ENCODE measurements at regions not wholly inside any gene's neighbourhood (a gene's known extent, or its start where the extent isn't known, plus 50 kb on each side); places are given as distances from the start of the nearest gene placed in this dataset.

DNA sequence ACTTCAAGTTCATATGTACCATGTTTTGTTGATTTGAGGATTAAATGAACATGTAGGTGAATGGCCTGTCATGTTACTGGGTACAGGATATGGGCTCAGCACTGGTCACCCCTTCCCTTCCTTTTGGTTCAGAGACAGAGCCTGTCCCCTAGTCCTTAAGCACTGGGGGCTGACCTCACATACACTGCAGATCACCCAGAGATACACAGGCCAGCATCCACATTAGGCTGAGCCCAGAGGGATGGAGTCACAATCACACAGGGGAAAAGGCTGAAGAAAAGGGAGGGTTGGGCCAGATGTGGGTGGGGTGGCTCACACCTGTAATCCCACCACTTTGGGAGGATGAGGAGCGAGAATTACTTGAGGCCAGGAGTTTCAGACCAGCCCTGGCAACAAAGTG, 62.3 kb downstream of the IGLL5 start:
- TF ChIP-seq, protein P1, sequence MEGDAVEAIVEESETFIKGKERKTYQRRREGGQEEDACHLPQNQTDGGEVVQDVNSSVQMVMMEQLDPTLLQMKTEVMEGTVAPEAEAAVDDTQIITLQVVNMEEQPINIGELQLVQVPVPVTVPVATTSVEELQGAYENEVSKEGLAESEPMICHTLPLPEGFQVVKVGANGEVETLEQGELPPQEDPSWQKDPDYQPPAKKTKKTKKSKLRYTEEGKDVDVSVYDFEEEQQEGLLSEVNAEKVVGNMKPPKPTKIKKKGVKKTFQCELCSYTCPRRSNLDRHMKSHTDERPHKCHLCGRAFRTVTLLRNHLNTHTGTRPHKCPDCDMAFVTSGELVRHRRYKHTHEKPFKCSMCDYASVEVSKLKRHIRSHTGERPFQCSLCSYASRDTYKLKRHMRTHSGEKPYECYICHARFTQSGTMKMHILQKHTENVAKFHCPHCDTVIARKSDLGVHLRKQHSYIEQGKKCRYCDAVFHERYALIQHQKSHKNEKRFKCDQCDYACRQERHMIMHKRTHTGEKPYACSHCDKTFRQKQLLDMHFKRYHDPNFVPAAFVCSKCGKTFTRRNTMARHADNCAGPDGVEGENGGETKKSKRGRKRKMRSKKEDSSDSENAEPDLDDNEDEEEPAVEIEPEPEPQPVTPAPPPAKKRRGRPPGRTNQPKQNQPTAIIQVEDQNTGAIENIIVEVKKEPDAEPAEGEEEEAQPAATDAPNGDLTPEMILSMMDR (conservative IDR thresholded peaks at IDR 0.05; ENCODE audit: low read depth, low read length), result no peak
- no peak for TF ChIP-seq EZH2 (IDR thresholded peaks at IDR 0.05; ENCODE audit: borderline replicate concordance, low read depth, low read length, poor library complexity, severe bottlenecking)
